Esophagus (tissue), 2 donors: ENCODE measurements at regions not wholly inside any gene's neighbourhood (a gene's known extent, or its start where the extent isn't known, plus 50 kb on each side); places are given as distances from the start of the nearest gene placed in this dataset.
"Not testable (repeated sequence)": the region's sequence is repeated elsewhere in the genome, so short reads cannot be mapped to it uniquely, and the experiment has no call there.

Experiments
- H3K27ac ChIP-seq, 2 donors: one replicate each; pipeline ENCODE4 v1.5.1; 2013; ENCODE audit warnings: low read depth in 2 of 2, mild to moderate bottlenecking in 2 of 2, inconsistent platforms in 1 of 2, low read length in 1 of 2, moderate library complexity in 1 of 2
- H3K27me3 ChIP-seq, 2 donors: one replicate each; pipeline ENCODE4 v1.6.1; 2013; ENCODE audit warnings: low read length in 2 of 2, control low read depth in 1 of 2, mild to moderate bottlenecking in 1 of 2; ENCODE audit not compliant: insufficient read depth in 2 of 2, control insufficient read depth in 1 of 2
- H3K36me3 ChIP-seq, 2 donors: one replicate each; pipeline ENCODE4 v1.6.1; 2013; ENCODE audit warnings: low read length in 1 of 2; ENCODE audit not compliant: control insufficient read depth in 2 of 2, insufficient read depth in 2 of 2
- H3K4me1 ChIP-seq, 2 donors: one replicate each; pipeline ENCODE4 v1.6.1; 2013; ENCODE audit warnings: low read length in 1 of 2; ENCODE audit not compliant: control insufficient read depth in 2 of 2, insufficient read depth in 2 of 2
- H3K4me3 ChIP-seq, 2 donors: one replicate each; pipeline ENCODE4 v1.5.1; 2013; ENCODE audit warnings: low read length in 2 of 2, mild to moderate bottlenecking in 2 of 2, low read depth in 1 of 2, moderate library complexity in 1 of 2
- H3K9me3 ChIP-seq, 2 donors: one replicate each; pipeline ENCODE4 v1.6.1; 2013; ENCODE audit warnings: mild to moderate bottlenecking in 2 of 2, low read depth in 1 of 2, low read length in 1 of 2, moderate library complexity in 1 of 2; ENCODE audit not compliant: control insufficient read depth in 2 of 2, insufficient read depth in 1 of 2
- WGBS, 2 donors: extraction: QIAGEN DNeasy Blood & Tissue Kit; methylation state at CpG; one replicate each; pipeline ENCODE4 v1.1.7; 2013; 5-methylcytosine and 5-hydroxymethylcytosine counted together
- donor health status: healthy with polysubstance abuse.
- donor health status: Bipolar disorder and iron deficiency.

DNA sequence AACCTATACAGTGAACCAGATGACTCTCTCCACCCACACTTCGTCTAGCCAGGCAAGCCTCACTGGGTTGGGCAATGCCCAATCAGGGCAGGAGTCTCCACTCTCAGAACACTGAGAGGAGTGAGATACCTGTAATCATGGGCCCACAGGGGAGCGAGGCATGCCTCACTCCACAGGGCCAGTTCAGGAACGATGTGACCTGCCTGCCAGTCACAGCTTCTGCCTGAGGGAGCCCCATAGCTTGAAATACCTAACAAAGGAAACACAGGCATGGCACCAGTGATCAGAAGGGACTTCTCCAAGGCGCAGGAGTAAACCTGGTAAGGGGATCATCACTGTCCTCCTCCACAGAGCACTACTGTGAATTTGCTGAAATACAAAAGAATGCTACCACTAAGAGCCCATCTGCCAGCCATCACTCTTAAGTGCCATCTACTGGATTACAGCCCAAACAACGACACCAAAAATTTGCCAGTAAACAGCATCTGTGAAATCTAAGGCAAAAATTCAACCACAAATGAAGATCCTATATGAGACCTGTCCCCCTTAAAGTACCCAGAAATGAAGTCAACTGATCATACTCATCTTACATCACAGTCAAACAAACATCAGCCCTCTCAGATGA is 689.9 kb upstream of the SEMA6D start:
- H3K4me1 ChIP-seq = no peaks in the 10 kb centered on the region
- no peak overlapping the region for H3K4me3 ChIP-seq
- no peaks in the 10 kb centered on the region for H3K36me3 ChIP-seq
- 74 to 76% methylated on average over 5 of the region's 5 CpGs for WGBS, 2 donors
- H3K27me3 ChIP-seq = no peaks in the 10 kb centered on the region
- no peak overlapping the region for H3K27ac ChIP-seq
- no peaks in the 10 kb centered on the region for H3K9me3 ChIP-seq

DNA sequence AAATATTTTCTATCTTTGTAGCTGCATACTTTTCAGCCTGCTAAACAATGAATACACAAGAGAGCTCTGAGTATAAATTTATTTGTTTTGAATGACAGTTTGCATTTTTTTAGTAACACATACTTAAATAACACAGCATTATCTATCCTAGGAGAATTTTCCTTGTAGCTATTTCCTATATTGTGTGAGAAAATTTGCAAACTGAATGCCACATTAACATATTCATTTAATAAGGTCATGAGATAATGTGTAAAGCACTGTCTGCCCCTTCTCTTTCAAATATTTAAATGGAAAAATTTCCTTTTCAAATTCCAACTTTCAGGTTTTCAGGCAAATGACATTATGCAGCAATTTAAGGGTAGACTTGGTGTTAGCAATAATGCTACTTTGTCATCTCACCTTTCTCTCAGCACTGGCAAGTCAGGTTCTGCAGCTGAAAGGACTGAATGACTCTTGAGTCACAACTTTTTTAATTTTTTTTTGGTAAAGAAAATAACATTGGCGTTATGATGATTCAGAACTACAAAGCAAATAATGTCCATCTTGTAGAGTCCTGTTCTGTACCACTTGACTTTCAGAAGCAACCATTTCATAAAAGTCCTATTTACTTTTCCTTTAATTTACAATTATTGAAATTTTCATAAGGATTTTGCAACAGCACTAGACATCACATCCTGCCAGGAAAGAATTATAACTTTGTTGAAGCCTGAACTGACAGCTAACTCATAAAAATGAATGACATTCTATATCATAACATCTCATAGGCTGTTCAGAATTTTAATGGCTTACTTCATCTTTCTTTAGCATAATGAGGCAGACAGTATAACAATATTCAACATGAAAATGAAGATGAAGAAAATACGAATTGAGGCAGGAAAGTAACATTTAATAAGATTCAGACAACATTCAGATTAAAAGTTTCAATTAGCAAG is 681.6 kb upstream of the SEMA6D start:
- 47 to 48% methylated on average over 2 of the region's 2 CpGs for WGBS, 2 donors
- Histone ChIP-seq H3K4me3 (no peak overlapping the region), H3K9me3 (no peaks in the 10 kb centered on the region)

DNA sequence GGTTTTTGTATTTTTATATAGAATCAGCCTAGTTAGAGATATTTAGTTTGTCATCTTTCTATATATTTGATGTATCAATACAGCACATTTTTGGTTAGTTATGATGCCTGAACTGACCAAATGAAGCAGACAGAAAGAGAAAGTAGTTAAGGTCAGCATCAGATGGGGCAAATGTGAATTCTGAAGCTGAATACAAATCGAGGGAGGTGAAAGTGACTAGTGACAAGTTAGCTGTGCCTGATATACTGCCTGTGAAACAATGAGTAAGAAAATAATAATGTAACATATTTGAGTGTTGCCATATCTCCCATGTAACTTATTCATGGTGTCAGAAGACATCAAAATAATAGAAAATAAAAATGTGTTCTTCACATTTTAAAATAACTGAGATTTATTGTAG is 680.3 kb upstream of the SEMA6D start:
- H3K4me3 ChIP-seq = no peak overlapping the region
- no peak overlapping the region for H3K27ac ChIP-seq
- 41 to 47% methylated on average over 1 of the region's 1 CpG for WGBS, 2 donors
- H3K4me1 ChIP-seq = no peaks in the 10 kb centered on the region
- no peaks in the 10 kb centered on the region for H3K9me3 ChIP-seq
- no peaks in the 10 kb centered on the region for H3K36me3 ChIP-seq
- H3K27me3 ChIP-seq = no peaks in the 10 kb centered on the region

More for the DNA sequence above, 681.6 kb upstream of the SEMA6D start:
- Histone ChIP-seq H3K27ac (no peak overlapping the region), H3K4me1 (no peaks in the 10 kb centered on the region), H3K36me3 (no peaks in the 10 kb centered on the region), H3K27me3 (no peaks in the 10 kb centered on the region)

DNA sequence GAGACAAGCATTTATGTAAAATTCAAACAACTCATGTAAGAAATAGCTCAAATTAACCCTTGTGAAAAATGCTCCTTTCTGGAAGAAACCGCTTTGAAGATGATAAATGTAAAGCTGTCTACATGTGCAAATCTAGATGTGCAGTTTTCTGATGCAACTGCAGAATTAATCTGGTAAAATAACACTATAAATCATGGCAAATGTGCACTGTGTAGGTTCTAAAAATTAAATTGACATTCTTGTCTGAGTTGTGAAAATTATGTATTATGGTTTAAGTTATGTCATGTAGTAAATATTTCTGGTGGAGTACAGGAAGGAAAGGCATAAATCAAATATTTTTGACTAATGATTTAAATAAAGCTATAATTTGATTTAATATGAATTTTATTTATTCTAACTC is 678.1 kb upstream of the SEMA6D start:
- Histone ChIP-seq H3K36me3 (no peaks in the 10 kb centered on the region), H3K27me3 (no peaks in the 10 kb centered on the region), H3K4me3 (no peak overlapping the region), H3K4me1 (no peaks in the 10 kb centered on the region), H3K9me3 (no peaks in the 10 kb centered on the region), H3K27ac (no peak overlapping the region)
- WGBS, 2 donors = 78 to 85% methylated on average over 1 of the region's 1 CpG

DNA sequence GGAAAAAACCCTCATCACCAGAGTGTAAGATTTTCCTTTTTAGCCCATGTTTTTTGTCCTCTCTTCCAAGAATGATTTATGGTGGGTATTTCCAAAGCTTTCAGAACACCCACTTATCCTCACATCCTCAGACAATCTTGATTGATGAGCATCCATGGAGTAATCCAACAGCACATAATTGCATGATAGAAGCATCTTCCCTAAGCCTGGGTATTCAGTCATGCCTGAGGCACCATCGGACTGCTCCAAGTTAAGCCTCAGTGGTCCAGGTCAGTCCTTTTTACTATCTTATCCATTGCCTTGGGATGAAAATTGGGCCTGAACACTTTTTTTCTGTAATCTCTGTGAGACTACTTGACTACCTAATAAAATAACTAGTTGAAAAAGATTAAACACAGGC is 676.0 kb upstream of the SEMA6D start:
- Histone ChIP-seq H3K4me1 (no peaks in the 10 kb centered on the region), H3K4me3 (no peak overlapping the region), H3K27me3 (no peaks in the 10 kb centered on the region), H3K36me3 (no peaks in the 10 kb centered on the region), H3K27ac (no peak overlapping the region), H3K9me3 (no peaks in the 10 kb centered on the region)
- 78% methylated on average over 1 of the region's 1 CpG for WGBS, 2 donors

DNA sequence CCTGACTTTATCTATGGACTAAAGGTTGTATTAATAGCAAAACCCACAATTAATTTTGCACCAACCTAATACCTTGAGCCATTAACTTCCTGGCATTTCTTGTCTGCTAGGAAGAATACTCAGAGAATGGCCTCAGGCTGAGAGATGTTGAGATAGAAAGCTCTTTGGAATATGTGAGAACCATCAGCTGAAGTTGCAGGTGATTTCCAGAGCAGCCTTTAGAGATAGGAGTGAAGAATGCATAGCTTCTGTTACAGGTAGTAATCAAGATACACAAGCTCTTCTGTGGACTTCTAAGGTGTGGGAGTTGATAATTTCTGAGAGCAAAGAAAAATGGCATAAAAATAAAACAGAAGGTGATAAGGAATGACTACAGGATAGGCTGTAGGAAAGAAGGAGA is 669.3 kb upstream of the SEMA6D start:
- H3K4me1 ChIP-seq, H3K36me3 ChIP-seq, H3K27ac ChIP-seq, H3K9me3 ChIP-seq, H3K27me3 ChIP-seq, H3K4me3 ChIP-seq: not testable (repeated sequence)

DNA sequence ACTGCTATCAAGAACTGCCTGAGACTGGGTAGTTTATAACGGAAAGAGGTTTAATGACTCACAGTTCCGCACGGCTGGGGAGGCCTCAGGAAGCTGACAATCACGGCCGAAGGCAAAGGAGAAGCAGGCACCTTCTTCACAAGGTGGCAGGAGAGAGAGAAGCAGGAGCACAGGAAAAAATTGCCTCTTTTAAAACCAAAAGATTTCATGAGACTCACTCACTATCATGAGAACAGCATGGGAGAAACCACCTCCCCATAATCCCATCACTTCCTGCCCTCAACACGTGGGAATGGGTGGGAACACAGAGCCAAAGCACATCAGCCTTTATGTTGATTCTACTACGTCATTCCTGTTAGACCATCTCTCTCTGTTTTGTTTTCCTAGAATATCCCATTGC is 650.9 kb upstream of the SEMA6D start:
- Histone ChIP-seq H3K27me3 (no peaks in the 10 kb centered on the region), H3K27ac (no peak overlapping the region), H3K9me3 (peaks cover 0 to 3% of the 10 kb centered on the region in 2 donors), H3K4me1 (no peaks in the 10 kb centered on the region), H3K36me3 (no peaks in the 10 kb centered on the region), H3K4me3 (no peak overlapping the region)
- WGBS, 2 donors = 65 to 73% methylated on average over 7 of the region's 7 CpGs

DNA sequence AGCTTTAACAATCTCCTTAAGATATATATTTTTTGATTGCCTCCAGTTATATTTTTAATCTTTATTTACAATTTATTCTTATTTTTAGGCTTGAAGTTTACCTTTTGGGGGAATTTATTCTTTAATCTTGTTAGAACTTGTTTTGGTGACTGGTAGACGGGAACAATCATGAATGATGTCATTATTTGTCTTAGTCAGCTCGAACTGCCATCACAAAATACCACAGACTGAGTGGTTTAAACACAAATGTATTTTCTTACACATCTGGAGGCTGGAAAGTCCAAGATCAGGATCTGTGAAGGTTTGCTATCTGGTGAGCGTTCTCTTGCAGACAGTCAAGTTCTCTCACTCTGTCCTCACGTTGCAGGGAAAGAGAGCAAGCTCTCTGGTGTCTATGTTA is 639.5 kb upstream of the SEMA6D start:
- H3K4me3 ChIP-seq, H3K27ac ChIP-seq, H3K36me3 ChIP-seq, H3K4me1 ChIP-seq, H3K9me3 ChIP-seq, H3K27me3 ChIP-seq: not testable (repeated sequence)
- WGBS, 2 donors = 31 to 40% methylated on average over 4 of the region's 4 CpGs

DNA sequence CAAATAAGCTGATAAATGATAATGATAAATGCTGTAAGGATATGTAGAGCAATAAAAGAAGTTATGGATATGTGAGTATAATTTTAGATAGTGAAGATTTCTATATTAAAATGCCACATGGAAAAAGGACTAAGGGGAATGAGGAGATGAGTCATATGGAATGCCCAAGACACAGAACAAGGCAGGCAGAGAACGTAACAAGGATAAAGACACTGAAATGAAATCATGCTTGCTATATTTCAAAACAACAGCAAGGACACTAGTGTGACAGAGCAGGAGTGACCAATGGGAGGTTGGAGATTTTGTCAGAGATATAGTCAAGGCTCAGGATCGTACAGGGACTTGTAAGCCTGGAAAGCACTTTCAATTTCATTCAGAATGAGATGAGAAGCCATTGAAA is 621.5 kb upstream of the SEMA6D start:
- Histone ChIP-seq H3K9me3 (no peaks in the 10 kb centered on the region), H3K36me3 (no peaks in the 10 kb centered on the region), H3K4me1 (no peaks in the 10 kb centered on the region), H3K4me3 (no peak overlapping the region), H3K27ac (no peak overlapping the region), H3K27me3 (no peaks in the 10 kb centered on the region)
- WGBS, 2 donors = 59 to 73% methylated on average over 2 of the region's 2 CpGs

DNA sequence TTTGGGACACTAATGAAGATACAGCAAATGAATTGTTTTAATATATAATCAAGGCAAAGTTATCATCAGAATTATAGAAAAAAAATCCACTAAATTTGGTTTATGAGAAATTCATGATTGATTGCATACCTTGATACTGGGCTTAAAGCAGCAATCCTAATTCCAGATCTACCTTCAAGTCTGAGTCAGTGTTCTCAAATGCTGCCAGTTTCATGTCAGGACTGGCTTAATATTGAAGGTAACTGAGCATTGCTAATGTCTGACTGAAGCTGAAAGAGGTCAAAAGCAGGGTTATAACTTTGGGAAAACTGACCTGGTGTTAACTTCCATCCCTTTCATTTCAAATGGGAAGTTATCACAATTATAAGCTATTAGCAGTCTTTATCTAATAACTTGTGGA is 618.8 kb upstream of the SEMA6D start:
- H3K27me3 ChIP-seq, H3K9me3 ChIP-seq, H3K36me3 ChIP-seq, H3K27ac ChIP-seq, H3K4me3 ChIP-seq, H3K4me1 ChIP-seq: not testable (repeated sequence)
